ENCODE measurements at regions not wholly inside any gene's neighbourhood (a gene's known extent, or its start where the extent isn't known, plus 50 kb on each side); places are given as distances from the start of the nearest gene placed in this dataset.

- TF ChIP-seq REST (IDR thresholded peaks at IDR 0.05; ENCODE audit: insufficient read depth in 1 of 2, low read depth in 2 of 2, low read length in 2 of 2) (no peak), TAF1 (IDR thresholded peaks at IDR 0.05; ENCODE audit: borderline replicate concordance, insufficient read depth, low read length) (no peak), FOXP2 (optimal IDR thresholded peaks at IDR 0.05; ENCODE audit: borderline replicate concordance, extremely low read depth, extremely low read length, insufficient read depth) (no peak), POLR2AphosphoS5 (IDR thresholded peaks at IDR 0.05; ENCODE audit: low read depth, low read length) (no peak), SIN3A (IDR thresholded peaks at IDR 0.05; ENCODE audit: borderline replicate concordance, insufficient read depth, low read length) (no peak)
Measured at GRCh38 chr2:43134571-43134889, 91.9 kb downstream of the ZFP36L2 start.

GRCh38 chr2:43133708-43134570, 92.5 kb downstream of the ZFP36L2 start:
- TF ChIP-seq FOXP2 (optimal IDR thresholded peaks at IDR 0.05; ENCODE audit: borderline replicate concordance, extremely low read depth, extremely low read length, insufficient read depth) (no peak), TAF1 (IDR thresholded peaks at IDR 0.05; ENCODE audit: borderline replicate concordance, insufficient read depth, low read length) (no peak), POLR2AphosphoS5 (IDR thresholded peaks at IDR 0.05; ENCODE audit: low read depth, low read length) (no peak), SIN3A (IDR thresholded peaks at IDR 0.05; ENCODE audit: borderline replicate concordance, insufficient read depth, low read length) (no peak), REST (IDR thresholded peaks at IDR 0.05; ENCODE audit: insufficient read depth in 1 of 2, low read depth in 2 of 2, low read length in 2 of 2) (no peak)

GRCh38 chr2:43133336-43133707, 93.1 kb downstream of the ZFP36L2 start:
- TF ChIP-seq TAF1 (IDR thresholded peaks at IDR 0.05; ENCODE audit: borderline replicate concordance, insufficient read depth, low read length) (no peak), REST (IDR thresholded peaks at IDR 0.05; ENCODE audit: insufficient read depth in 1 of 2, low read depth in 2 of 2, low read length in 2 of 2) (no peak), FOXP2 (optimal IDR thresholded peaks at IDR 0.05; ENCODE audit: borderline replicate concordance, extremely low read depth, extremely low read length, insufficient read depth) (no peak), POLR2AphosphoS5 (IDR thresholded peaks at IDR 0.05; ENCODE audit: low read depth, low read length) (no peak), SIN3A (IDR thresholded peaks at IDR 0.05; ENCODE audit: borderline replicate concordance, insufficient read depth, low read length) (no peak)

- TF ChIP-seq SIN3A (IDR thresholded peaks at IDR 0.05; ENCODE audit: borderline replicate concordance, insufficient read depth, low read length) (no peak), FOXP2 (optimal IDR thresholded peaks at IDR 0.05; ENCODE audit: borderline replicate concordance, extremely low read depth, extremely low read length, insufficient read depth) (no peak), REST (IDR thresholded peaks at IDR 0.05; ENCODE audit: insufficient read depth in 1 of 2, low read depth in 2 of 2, low read length in 2 of 2) (no peak), POLR2AphosphoS5 (IDR thresholded peaks at IDR 0.05; ENCODE audit: low read depth, low read length) (no peak), TAF1 (IDR thresholded peaks at IDR 0.05; ENCODE audit: borderline replicate concordance, insufficient read depth, low read length) (no peak)
Measured at GRCh38 chr2:43132683-43133301, 93.6 kb downstream of the ZFP36L2 start.

All from PFSK-1 (cell line).